ENCODE measurements at regions not wholly inside any gene's neighbourhood (a gene's known extent, or its start where the extent isn't known, plus 50 kb on each side); places are given as distances from the start of the nearest gene placed in this dataset.

GRCh38 chrX:150163221-150163930 lies 199.7 kb upstream of the MAMLD1 start:
- Histone ChIP-seq H3K27ac (no peak overlapping the region), H3K4me1 (no peaks in the 10 kb centered on the region), H3K4me3 (no peak overlapping the region), H3K9me3 (no peaks in the 10 kb centered on the region), H3K36me3 (no peaks in the 10 kb centered on the region), H3K27me3 (no peaks in the 10 kb centered on the region)
- intact Hi-C loops (cut with DNase I): no loop called here
- WGBS (ENCODE audit: insufficient coverage, low coverage, low lambda C conversion rate, missing lambda C conversion rate): 58% methylated on average over 2 of the region's 8 CpGs
- DNase-seq (no peak), ATAC-seq (no peak)
- TF ChIP-seq CTCF (IDR thresholded peaks at IDR 0.05) (no peak), POLR2A (IDR thresholded peaks at IDR 0.05) (no peak)

- intact Hi-C loops (cut with DNase I): no loop called here
- WGBS (ENCODE audit: insufficient coverage, low coverage, low lambda C conversion rate, missing lambda C conversion rate): 50% methylated on average over 1 of the region's 4 CpGs
- ATAC-seq (peak in 1 of 4 donors; percentile 27), DNase-seq (no peak)
- no peaks in the 10 kb centered on the region for H3K27me3 ChIP-seq
- TF ChIP-seq POLR2A (IDR thresholded peaks at IDR 0.05) (no peak), CTCF (IDR thresholded peaks at IDR 0.05) (no peak)
- H3K4me1 ChIP-seq: no peaks in the 10 kb centered on the region
- no peaks in the 10 kb centered on the region for H3K36me3 ChIP-seq
- no peaks in the 10 kb centered on the region for H3K9me3 ChIP-seq
- H3K27ac ChIP-seq: no peak overlapping the region
- no peak overlapping the region for H3K4me3 ChIP-seq
Measured at GRCh38 chrX:150163956-150164726, 199.0 kb upstream of the MAMLD1 start.

GRCh38 chrX:150164971-150165600 lies 198.0 kb upstream of the MAMLD1 start:
- no CpG with 5 or more reads among the region's 4 CpGs for WGBS (ENCODE audit: insufficient coverage, low coverage, low lambda C conversion rate, missing lambda C conversion rate)
- DNase-seq (no peak), ATAC-seq (no peak)
- Histone ChIP-seq H3K4me3 (no peak overlapping the region), H3K27ac (no peak overlapping the region), H3K4me1 (no peaks in the 10 kb centered on the region), H3K36me3 (no peaks in the 10 kb centered on the region), H3K9me3 (no peaks in the 10 kb centered on the region), H3K27me3 (no peaks in the 10 kb centered on the region)
- TF ChIP-seq CTCF (IDR thresholded peaks at IDR 0.05) (no peak), POLR2A (IDR thresholded peaks at IDR 0.05) (no peak)
- intact Hi-C loops (cut with DNase I): no loop called here

- Histone ChIP-seq H3K4me1 (no peaks in the 10 kb centered on the region), H3K27me3 (no peaks in the 10 kb centered on the region), H3K4me3 (no peak overlapping the region), H3K9me3 (no peaks in the 10 kb centered on the region), H3K27ac (no peak overlapping the region), H3K36me3 (no peaks in the 10 kb centered on the region)
- 73% methylated on average over 4 of the region's 6 CpGs for WGBS (ENCODE audit: insufficient coverage, low coverage, low lambda C conversion rate, missing lambda C conversion rate)
- peak in 1 of 4 donors; percentile 15 for ATAC-seq
- no peak for DNase-seq
- TF ChIP-seq POLR2A (IDR thresholded peaks at IDR 0.05) (no peak), CTCF (IDR thresholded peaks at IDR 0.05) (no peak)
- intact Hi-C loops (cut with DNase I): no loop called here
Measured at GRCh38 chrX:150165776-150166610, 197.1 kb upstream of the MAMLD1 start.

Data from right lobe of liver (tissue), 6 donors.